GM19328 (cell line): ENCODE measurements at regions not wholly inside any gene's neighbourhood (a gene's known extent, or its start where the extent isn't known, plus 50 kb on each side); places are given as distances from the start of the nearest gene placed in this dataset.

Experiments
- ATAC-seq: cut with Tn5 transposase; IDR thresholded peaks from one replicate; pipeline ENCODE4 v1.9.1; 2021; ENCODE audit warnings: mild to moderate bottlenecking, moderate library complexity; ENCODE audit not compliant: unreplicated experiment

GRCh38 chr18:57991552-57991951 is 52.5 kb upstream of the NEDD4L start:
- ATAC-seq: no peak

GRCh38 chr18:57989536-57989935 is 54.5 kb upstream of the NEDD4L start:
- no peak for ATAC-seq

- ATAC-seq: no peak
These were observed 59.4 kb upstream of the NEDD4L start for GRCh38 chr18:57984490-57985115.

GRCh38 chr18:57983965-57984364 is 60.1 kb upstream of the NEDD4L start:
- ATAC-seq: no peak

GRCh38 chr18:57983472-57983871 is 60.6 kb upstream of the NEDD4L start:
- ATAC-seq: no peak

- ATAC-seq: no peak
These were observed 61.5 kb upstream of the NEDD4L start for GRCh38 chr18:57982372-57983021.

- no peak for ATAC-seq
These were observed 62.6 kb upstream of the NEDD4L start for GRCh38 chr18:57981308-57982028.

- no peak for ATAC-seq
These were observed 63.3 kb upstream of the NEDD4L start for GRCh38 chr18:57980573-57981307.

- ATAC-seq: no peak
These were observed 67.7 kb upstream of the NEDD4L start for GRCh38 chr18:57976230-57976773.

- no peak for ATAC-seq
These were observed 68.2 kb upstream of the NEDD4L start for GRCh38 chr18:57975805-57976204.

- ATAC-seq: no peak
These were observed 69.3 kb upstream of the NEDD4L start for GRCh38 chr18:57974585-57975265.

GRCh38 chr18:57973889-57974288 is 70.1 kb upstream of the NEDD4L start:
- ATAC-seq: no peak

- ATAC-seq: no peak
These were observed 73.5 kb upstream of the NEDD4L start for GRCh38 chr18:57970356-57971095.

- no peak for ATAC-seq
These were observed 74.2 kb upstream of the NEDD4L start for GRCh38 chr18:57969824-57970223.

GRCh38 chr18:57965246-57965645 is 78.8 kb upstream of the NEDD4L start:
- ATAC-seq: no peak

- ATAC-seq: no peak
These were observed 82.0 kb upstream of the NEDD4L start for GRCh38 chr18:57961876-57962505.

- no peak for ATAC-seq
These were observed 82.6 kb upstream of the NEDD4L start for GRCh38 chr18:57961411-57961810.

- no peak for ATAC-seq
These were observed 84.7 kb upstream of the NEDD4L start for GRCh38 chr18:57959278-57959677.

GRCh38 chr18:57957210-57957609 is 86.8 kb upstream of the NEDD4L start:
- ATAC-seq: no peak
